Ishikawa (cell line): ENCODE measurements at regions not wholly inside any gene's neighbourhood (a gene's known extent, or its start where the extent isn't known, plus 50 kb on each side); places are given as distances from the start of the nearest gene placed in this dataset.

Source experiments
- CEBPB ChIP-seq: IDR thresholded peaks from 2 replicates; pipeline ENCODE4 v1.6.1; 2012
- CREB1 ChIP-seq: IDR thresholded peaks from 2 replicates; pipeline ENCODE4 v1.6.1; 2012; ENCODE audit warnings: low read depth
- EGR1 ChIP-seq: IDR thresholded peaks from 2 replicates; pipeline ENCODE4 v1.6.1; 2012
- EP300 ChIP-seq: IDR thresholded peaks from 2 replicates; pipeline ENCODE4 v1.6.1; 2012; ENCODE audit warnings: borderline replicate concordance
- FOXM1 ChIP-seq: IDR thresholded peaks from 2 replicates; pipeline ENCODE4 v1.6.1; 2012; ENCODE audit warnings: low read depth, borderline replicate concordance
- MAX ChIP-seq: IDR thresholded peaks from 2 replicates; pipeline ENCODE4 v1.6.1; 2012
- NFIC ChIP-seq: IDR thresholded peaks from 2 replicates; pipeline ENCODE4 v1.6.1; 2012
- RAD21 ChIP-seq: IDR thresholded peaks from 2 replicates; pipeline ENCODE4 v1.6.1; 2012; ENCODE audit warnings: low read depth
- REST ChIP-seq: IDR thresholded peaks from 2 replicates; pipeline ENCODE4 v1.6.1; 2012; ENCODE audit warnings: low read depth, mild to moderate bottlenecking
- TAF1 ChIP-seq: IDR thresholded peaks from 2 replicates; pipeline ENCODE4 v1.6.1; 2012; ENCODE audit warnings: low read depth, mild to moderate bottlenecking
- TCF12 ChIP-seq: IDR thresholded peaks from 2 replicates; pipeline ENCODE4 v1.6.1; 2012; ENCODE audit warnings: low read depth
- TEAD4 ChIP-seq: IDR thresholded peaks from 2 replicates; pipeline ENCODE4 v1.6.1; 2012
- YY1 ChIP-seq: IDR thresholded peaks from 2 replicates; pipeline ENCODE4 v1.6.1; 2012; ENCODE audit warnings: low read depth
- ZBTB7A ChIP-seq: IDR thresholded peaks from 2 replicates; pipeline ENCODE4 v1.6.1; 2012; ENCODE audit warnings: low read depth
- TF ChIP-seq, protein P1 (sequence below): IDR thresholded peaks from 2 replicates; pipeline ENCODE4 v1.6.1; 2012

DNA sequence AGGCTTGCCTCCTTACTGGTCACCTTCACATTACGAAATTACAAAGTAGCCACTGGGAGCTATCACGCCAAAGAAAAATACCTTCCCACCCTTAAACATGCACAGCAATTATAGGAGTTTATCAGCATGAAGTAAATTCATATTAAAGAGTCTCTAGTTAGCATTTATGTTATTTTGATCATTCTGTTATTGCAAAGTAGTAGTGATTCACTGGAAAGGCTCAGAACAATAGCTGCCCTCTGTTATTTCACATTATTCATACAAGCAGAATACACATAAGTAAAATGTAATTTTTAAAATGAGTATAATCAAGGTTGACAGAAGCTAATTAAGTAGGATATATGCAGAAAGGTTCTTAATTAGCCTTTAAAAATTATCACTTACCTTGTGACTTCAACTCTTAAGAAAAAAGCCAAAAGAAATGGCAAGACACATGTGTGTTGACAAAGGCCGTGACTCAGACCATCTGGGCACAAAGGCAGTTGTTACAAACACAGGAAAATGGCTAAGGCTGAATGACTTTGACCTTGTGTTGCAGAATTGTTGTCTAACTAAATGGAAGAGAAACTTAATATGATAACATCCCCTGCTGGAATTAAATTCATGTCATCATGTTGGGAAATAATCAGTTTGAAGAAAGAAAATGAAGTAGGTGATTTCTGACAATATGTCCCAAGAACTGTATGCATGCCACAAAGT is 108.3 kb downstream of the ARL6IP6 start:
- no peak for TF ChIP-seq CEBPB
- no peak for TF ChIP-seq CREB1
- TF ChIP-seq ZBTB7A = no peak
- TF ChIP-seq EGR1 = no peak
- no peak for TF ChIP-seq REST
- TF ChIP-seq MAX = no peak
- TF ChIP-seq TAF1 = no peak
- TF ChIP-seq TCF12 = no peak
- no peak for TF ChIP-seq RAD21
- no peak for TF ChIP-seq TEAD4
- TF ChIP-seq YY1 = no peak
- no peak for TF ChIP-seq EP300
- TF ChIP-seq, protein P1, sequence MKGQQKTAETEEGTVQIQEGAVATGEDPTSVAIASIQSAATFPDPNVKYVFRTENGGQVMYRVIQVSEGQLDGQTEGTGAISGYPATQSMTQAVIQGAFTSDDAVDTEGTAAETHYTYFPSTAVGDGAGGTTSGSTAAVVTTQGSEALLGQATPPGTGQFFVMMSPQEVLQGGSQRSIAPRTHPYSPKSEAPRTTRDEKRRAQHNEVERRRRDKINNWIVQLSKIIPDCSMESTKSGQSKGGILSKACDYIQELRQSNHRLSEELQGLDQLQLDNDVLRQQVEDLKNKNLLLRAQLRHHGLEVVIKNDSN = no peak

DNA sequence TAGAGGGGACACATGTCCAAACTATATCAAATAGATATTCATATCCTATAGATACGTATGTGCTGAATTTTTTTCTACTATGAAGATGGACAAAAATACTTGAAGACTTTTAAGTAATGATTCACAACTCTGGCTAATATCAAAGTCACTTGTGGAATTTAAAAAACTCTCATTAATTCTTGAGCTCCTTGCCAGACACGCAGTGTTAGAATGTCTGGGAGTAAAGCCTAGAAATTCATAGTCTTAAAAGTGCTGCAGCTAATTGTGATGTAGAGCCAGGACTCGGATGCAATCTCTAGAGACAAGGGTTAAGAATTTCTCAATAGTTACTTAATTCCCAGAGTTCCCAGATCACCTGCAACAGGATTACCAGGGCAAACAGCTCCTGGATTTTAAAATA is 107.4 kb downstream of the ARL6IP6 start:
- TF ChIP-seq YY1 (no peak), RAD21 (no peak), MAX (no peak), TEAD4 (no peak), FOXM1 (no peak), TAF1 (no peak), CREB1 (no peak), REST (no peak), CEBPB (no peak)
- TF ChIP-seq, protein P1 = no peak

GRCh38 chr2:152823905-152824304 is 105.5 kb downstream of the ARL6IP6 start:
- TF ChIP-seq, protein P1 = no peak
- TF ChIP-seq NFIC (no peak), TCF12 (no peak), REST (no peak)

- no peak for TF ChIP-seq MAX
Measured at GRCh38 chr2:152822676-152823075, 104.3 kb downstream of the ARL6IP6 start.

- TF ChIP-seq CEBPB (no peak), TAF1 (no peak), TEAD4 (no peak), CREB1 (no peak), YY1 (no peak), EGR1 (no peak), FOXM1 (no peak), TCF12 (no peak), REST (no peak), RAD21 (no peak), NFIC (no peak), ZBTB7A (no peak), MAX (no peak), EP300 (no peak)
- TF ChIP-seq, protein P1 = no peak
Measured at GRCh38 chr2:152820048-152820447, 101.6 kb downstream of the ARL6IP6 start.
